ENCODE measurements at regions not wholly inside any gene's neighbourhood (a gene's known extent, or its start where the extent isn't known, plus 50 kb on each side); places are given as distances from the start of the nearest gene placed in this dataset.

DNA sequence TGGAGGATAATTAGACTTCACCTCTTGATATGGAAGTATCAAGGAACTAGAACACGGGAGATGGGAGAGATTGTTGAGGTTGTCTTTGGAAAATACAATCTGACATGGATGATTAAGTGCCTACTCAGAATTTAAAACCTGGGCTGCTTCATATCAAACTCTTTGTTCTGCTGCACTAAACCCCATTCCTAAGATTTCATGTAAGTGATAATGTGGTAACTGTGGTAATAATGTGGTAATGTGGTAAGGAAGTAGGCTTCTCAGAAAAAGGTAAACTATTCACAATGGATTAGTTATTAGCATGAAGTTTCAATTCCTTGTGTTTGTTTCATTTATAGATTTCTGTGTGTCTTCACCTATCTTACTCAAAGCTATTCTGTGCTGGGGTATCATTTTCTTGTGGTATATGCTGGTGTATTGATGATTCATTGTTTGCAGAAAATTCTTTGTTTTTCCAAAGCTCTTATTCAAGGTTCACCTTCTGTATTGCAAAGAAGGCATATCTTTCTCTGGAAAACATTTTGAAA lies 129.9 kb upstream of the TAC1 start:
- no peak for DNase-seq
- intact Hi-C loops (cut with micrococcal nuclease): no loop called here

DNA sequence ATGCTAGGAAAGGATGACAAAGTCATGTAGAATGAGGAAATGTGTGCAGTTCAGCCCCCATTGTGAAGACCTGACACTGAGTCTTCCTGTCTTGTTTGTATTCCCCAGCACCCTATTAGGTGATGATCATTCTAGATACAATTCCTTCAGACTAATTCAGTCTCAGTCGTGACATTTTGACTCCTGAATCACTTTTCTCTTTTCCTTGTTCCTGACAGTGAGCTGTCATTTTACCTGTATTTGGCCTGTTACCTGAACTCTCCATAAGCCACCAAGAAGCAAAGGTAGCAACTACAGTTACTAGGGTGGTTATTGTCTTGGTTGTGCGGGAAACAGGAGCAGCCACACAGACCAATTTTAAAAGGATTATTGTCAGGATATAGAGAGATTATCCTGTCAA lies 111.4 kb upstream of the TAC1 start:
- intact Hi-C loops (cut with micrococcal nuclease): no loop called here
- Histone ChIP-seq H3K36me3 (no peaks in the 10 kb centered on the region), H3K4me3 (no peak overlapping the region), H3K27me3 (ENCODE audit: low read depth) (no peaks in the 10 kb centered on the region), H3K27ac (replicated peaks) (no peak overlapping the region), H3K4me1 (no peaks in the 10 kb centered on the region), H3K9me3 (replicated peaks) (no peaks in the 10 kb centered on the region)
- DNase-seq: no peak
- TF ChIP-seq, protein P1, sequence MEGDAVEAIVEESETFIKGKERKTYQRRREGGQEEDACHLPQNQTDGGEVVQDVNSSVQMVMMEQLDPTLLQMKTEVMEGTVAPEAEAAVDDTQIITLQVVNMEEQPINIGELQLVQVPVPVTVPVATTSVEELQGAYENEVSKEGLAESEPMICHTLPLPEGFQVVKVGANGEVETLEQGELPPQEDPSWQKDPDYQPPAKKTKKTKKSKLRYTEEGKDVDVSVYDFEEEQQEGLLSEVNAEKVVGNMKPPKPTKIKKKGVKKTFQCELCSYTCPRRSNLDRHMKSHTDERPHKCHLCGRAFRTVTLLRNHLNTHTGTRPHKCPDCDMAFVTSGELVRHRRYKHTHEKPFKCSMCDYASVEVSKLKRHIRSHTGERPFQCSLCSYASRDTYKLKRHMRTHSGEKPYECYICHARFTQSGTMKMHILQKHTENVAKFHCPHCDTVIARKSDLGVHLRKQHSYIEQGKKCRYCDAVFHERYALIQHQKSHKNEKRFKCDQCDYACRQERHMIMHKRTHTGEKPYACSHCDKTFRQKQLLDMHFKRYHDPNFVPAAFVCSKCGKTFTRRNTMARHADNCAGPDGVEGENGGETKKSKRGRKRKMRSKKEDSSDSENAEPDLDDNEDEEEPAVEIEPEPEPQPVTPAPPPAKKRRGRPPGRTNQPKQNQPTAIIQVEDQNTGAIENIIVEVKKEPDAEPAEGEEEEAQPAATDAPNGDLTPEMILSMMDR (IDR thresholded peaks at IDR 0.05; ENCODE audit: borderline replicate concordance): no peak

More for the DNA sequence above, 129.9 kb upstream of the TAC1 start:
- no peaks in the 10 kb centered on the region for H3K4me1 ChIP-seq
- TF ChIP-seq, protein P1 (IDR thresholded peaks at IDR 0.05; ENCODE audit: borderline replicate concordance): no peak
- no peaks in the 10 kb centered on the region for H3K36me3 ChIP-seq
- H3K9me3 ChIP-seq (replicated peaks): no peaks in the 10 kb centered on the region
- H3K27ac ChIP-seq (replicated peaks): no peak overlapping the region
- peaks cover 3% of the 10 kb centered on the region for H3K27me3 ChIP-seq (ENCODE audit: low read depth)
- no peak overlapping the region for H3K4me3 ChIP-seq

DNA sequence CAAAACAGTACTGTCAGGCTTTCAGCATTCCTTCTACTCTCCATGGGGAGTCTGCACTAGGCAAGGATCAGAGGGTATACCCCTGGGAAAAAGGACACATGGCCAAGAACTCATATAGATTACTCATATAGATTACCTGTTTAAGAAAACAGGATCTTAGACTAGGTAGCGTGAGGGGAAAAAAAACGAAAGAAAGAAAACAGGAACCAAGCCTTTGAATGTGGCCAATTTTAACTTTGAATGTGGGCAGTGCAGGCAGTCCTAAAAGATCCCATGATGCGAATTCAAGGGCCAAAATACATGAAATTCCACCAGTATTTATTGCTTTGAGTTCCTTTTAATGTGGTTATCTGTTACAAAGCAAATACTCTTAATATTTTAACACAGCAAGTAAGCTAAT lies 108.6 kb upstream of the TAC1 start:
- Histone ChIP-seq H3K4me3 (no peak overlapping the region), H3K9me3 (replicated peaks) (peaks cover 1% of the 10 kb centered on the region), H3K27me3 (ENCODE audit: low read depth) (no peaks in the 10 kb centered on the region), H3K36me3 (no peaks in the 10 kb centered on the region), H3K27ac (replicated peaks) (no peak overlapping the region), H3K4me1 (no peaks in the 10 kb centered on the region)
- no peak for DNase-seq
- intact Hi-C loops (cut with micrococcal nuclease): no loop called here
- TF ChIP-seq, protein P1 (IDR thresholded peaks at IDR 0.05; ENCODE audit: borderline replicate concordance): no peak

DNA sequence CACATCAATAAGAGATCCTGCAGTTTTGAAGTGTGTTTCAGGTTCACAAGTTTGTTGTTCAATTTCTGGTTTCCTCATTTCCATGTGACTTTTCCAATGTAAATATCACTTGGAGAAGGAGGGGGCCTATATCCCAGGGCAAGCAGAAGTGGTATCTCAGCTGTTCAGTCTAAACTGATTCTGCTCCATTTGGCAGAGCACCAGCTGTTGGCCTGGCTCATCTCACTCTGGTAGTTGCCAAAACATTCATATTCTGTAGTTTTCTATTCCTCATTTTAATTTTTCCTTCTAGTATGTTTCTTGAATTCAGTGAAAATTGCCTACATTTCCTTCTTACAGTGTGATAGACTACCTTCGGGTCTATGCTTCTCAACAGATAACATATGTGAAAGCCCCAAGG lies 101.8 kb upstream of the TAC1 start:
- no peaks in the 10 kb centered on the region for H3K36me3 ChIP-seq
- intact Hi-C loops (cut with micrococcal nuclease): no loop called here
- H3K27me3 ChIP-seq (ENCODE audit: low read depth): no peaks in the 10 kb centered on the region
- H3K4me1 ChIP-seq: no peaks in the 10 kb centered on the region
- H3K9me3 ChIP-seq (replicated peaks): peaks cover 6% of the 10 kb centered on the region
- no peak overlapping the region for H3K27ac ChIP-seq (replicated peaks)
- no peak for DNase-seq
- TF ChIP-seq, protein P1 (IDR thresholded peaks at IDR 0.05; ENCODE audit: borderline replicate concordance): no peak
- H3K4me3 ChIP-seq: no peak overlapping the region

DNA sequence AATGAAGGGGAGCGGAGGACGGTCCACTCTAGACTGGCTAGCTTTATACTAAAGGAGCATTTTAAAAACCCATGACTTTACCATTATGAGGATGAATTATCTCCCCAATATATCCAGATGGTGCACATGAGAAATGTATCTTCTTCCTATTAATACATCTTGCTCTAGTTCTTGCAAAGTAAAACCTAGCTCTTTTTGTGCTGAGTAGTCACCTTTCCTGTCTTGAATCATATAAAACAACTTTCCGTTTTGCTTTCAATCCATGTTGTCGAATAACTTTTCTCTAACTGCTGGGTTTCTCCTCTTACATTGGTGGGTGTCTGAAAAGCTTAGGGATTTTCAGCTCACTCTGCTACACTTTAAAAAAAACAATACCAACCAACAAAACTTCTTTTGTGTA lies 96.3 kb upstream of the TAC1 start:
- H3K9me3 ChIP-seq (replicated peaks): no peaks in the 10 kb centered on the region
- DNase-seq: no peak
- H3K4me3 ChIP-seq: no peak overlapping the region
- no peaks in the 10 kb centered on the region for H3K27me3 ChIP-seq (ENCODE audit: low read depth)
- H3K4me1 ChIP-seq: no peaks in the 10 kb centered on the region
- no peaks in the 10 kb centered on the region for H3K36me3 ChIP-seq
- intact Hi-C loops (cut with micrococcal nuclease): no loop called here
- no peak overlapping the region for H3K27ac ChIP-seq (replicated peaks)
- TF ChIP-seq, protein P1 (IDR thresholded peaks at IDR 0.05; ENCODE audit: borderline replicate concordance): no peak
